ENCODE measurements at regions not wholly inside any gene's neighbourhood (a gene's known extent, or its start where the extent isn't known, plus 50 kb on each side); places are given as distances from the start of the nearest gene placed in this dataset.

- no peak for TF ChIP-seq CTCF (IDR thresholded peaks at IDR 0.05; ENCODE audit: borderline replicate concordance, insufficient read depth, low read depth, low read length)
- H3K4me3 ChIP-seq (ENCODE audit: low read depth, low read length): no peak overlapping the region
Observed at GRCh38 chr5:18984559-18985080, 1003.4 kb downstream of the CDH18 start.

- H3K4me3 ChIP-seq (ENCODE audit: low read depth, low read length): no peak overlapping the region
- TF ChIP-seq CTCF (IDR thresholded peaks at IDR 0.05; ENCODE audit: borderline replicate concordance, insufficient read depth, low read depth, low read length): no peak
Observed at GRCh38 chr5:18985171-18985758, 1002.7 kb downstream of the CDH18 start.

- no peak overlapping the region for H3K4me3 ChIP-seq (ENCODE audit: low read depth, low read length)
- no peak for TF ChIP-seq CTCF (IDR thresholded peaks at IDR 0.05; ENCODE audit: borderline replicate concordance, insufficient read depth, low read depth, low read length)
Observed at GRCh38 chr5:18987101-18987500, 1000.9 kb downstream of the CDH18 start.

GRCh38 chr5:18990852-18991251 lies 997.1 kb downstream of the CDH18 start:
- TF ChIP-seq CTCF (IDR thresholded peaks at IDR 0.05; ENCODE audit: borderline replicate concordance, insufficient read depth, low read depth, low read length): no peak
- no peak overlapping the region for H3K4me3 ChIP-seq (ENCODE audit: low read depth, low read length)

GRCh38 chr5:18992264-18992663 lies 995.7 kb downstream of the CDH18 start:
- no peak for TF ChIP-seq CTCF (IDR thresholded peaks at IDR 0.05; ENCODE audit: borderline replicate concordance, insufficient read depth, low read depth, low read length)
- no peak overlapping the region for H3K4me3 ChIP-seq (ENCODE audit: low read depth, low read length)

- no peak for TF ChIP-seq CTCF (IDR thresholded peaks at IDR 0.05; ENCODE audit: borderline replicate concordance, insufficient read depth, low read depth, low read length)
- H3K4me3 ChIP-seq (ENCODE audit: low read depth, low read length): no peak overlapping the region
Observed at GRCh38 chr5:18999478-18999877, 988.5 kb downstream of the CDH18 start.

GRCh38 chr5:19001054-19001453 lies 986.9 kb downstream of the CDH18 start:
- no peak overlapping the region for H3K4me3 ChIP-seq (ENCODE audit: low read depth, low read length)
- TF ChIP-seq CTCF (IDR thresholded peaks at IDR 0.05; ENCODE audit: borderline replicate concordance, insufficient read depth, low read depth, low read length): no peak

All from GM12875 (cell line).